Nephron (organoid): ENCODE measurements at regions not wholly inside any gene's neighbourhood (a gene's known extent, or its start where the extent isn't known, plus 50 kb on each side); places are given as distances from the start of the nearest gene placed in this dataset.

ENCODE experiments used
- H3K27ac Mint-ChIP-seq, 3 experiments: 2 replicates each; pipeline ENCODE4 v1.8.0; 2020; ENCODE audit warnings: mixed read lengths in 3 of 3, mild to moderate bottlenecking in 2 of 3, moderate library complexity in 1 of 3
- H3K27me3 Mint-ChIP-seq: 2 replicates; pipeline ENCODE4 v1.8.0; 2021; ENCODE audit warnings: low read depth, mild to moderate bottlenecking, moderate library complexity, mixed read lengths
- H3K36me3 Mint-ChIP-seq: 2 replicates; pipeline ENCODE4 v1.8.0; 2020; ENCODE audit warnings: low read depth, mixed read lengths
- H3K4me1 Mint-ChIP-seq: 2 replicates; pipeline ENCODE4 v1.8.0; 2020; ENCODE audit warnings: mixed read lengths
- H3K4me3 Mint-ChIP-seq, 3 experiments: 2 replicates each; pipeline ENCODE4 v1.8.0; 2020; ENCODE audit warnings: mild to moderate bottlenecking in 3 of 3, mixed read lengths in 3 of 3, moderate library complexity in 2 of 3
- H3K9me3 Mint-ChIP-seq: 2 replicates; pipeline ENCODE4 v1.8.0; 2020; ENCODE audit warnings: mixed read lengths
- TF ChIP-seq, protein P1 (sequence below), 3 experiments: fragments of 200-600 bp; sonication (generic); IDR thresholded peaks; one replicate each; pipeline ENCODE4 v1.5.0; 2021; ENCODE audit warnings: antibody characterized with exemption in 3 of 3; ENCODE audit not compliant: unreplicated experiment in 3 of 3

DNA sequence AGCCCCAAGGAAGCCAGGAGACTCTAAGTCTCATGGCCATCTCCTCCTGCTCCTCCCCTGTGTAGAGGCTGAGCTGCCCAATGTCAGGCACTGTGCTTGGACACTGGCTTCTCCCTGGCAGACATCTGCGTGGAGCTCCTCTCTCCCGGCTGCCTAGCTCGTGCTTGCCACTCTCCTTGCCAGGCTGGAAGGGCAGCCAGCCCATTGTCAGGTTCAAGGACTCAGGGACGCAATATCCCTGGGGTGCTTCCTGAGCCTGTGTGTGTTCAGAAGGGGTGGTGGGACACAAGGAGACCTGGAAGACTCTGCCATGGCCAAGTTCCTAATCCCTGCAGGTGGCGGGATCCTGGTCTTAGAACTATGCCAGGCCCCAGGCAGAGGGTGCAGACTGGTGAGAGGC, 65.4 kb upstream of the PARP1 start:
- TF ChIP-seq, protein P1, sequence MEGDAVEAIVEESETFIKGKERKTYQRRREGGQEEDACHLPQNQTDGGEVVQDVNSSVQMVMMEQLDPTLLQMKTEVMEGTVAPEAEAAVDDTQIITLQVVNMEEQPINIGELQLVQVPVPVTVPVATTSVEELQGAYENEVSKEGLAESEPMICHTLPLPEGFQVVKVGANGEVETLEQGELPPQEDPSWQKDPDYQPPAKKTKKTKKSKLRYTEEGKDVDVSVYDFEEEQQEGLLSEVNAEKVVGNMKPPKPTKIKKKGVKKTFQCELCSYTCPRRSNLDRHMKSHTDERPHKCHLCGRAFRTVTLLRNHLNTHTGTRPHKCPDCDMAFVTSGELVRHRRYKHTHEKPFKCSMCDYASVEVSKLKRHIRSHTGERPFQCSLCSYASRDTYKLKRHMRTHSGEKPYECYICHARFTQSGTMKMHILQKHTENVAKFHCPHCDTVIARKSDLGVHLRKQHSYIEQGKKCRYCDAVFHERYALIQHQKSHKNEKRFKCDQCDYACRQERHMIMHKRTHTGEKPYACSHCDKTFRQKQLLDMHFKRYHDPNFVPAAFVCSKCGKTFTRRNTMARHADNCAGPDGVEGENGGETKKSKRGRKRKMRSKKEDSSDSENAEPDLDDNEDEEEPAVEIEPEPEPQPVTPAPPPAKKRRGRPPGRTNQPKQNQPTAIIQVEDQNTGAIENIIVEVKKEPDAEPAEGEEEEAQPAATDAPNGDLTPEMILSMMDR (IDR thresholded peaks at IDR 0.05; ENCODE audit: unreplicated experiment in 3 of 3): no peak
- Mint-ChIP-seq H3K27ac (no peak overlapping the region), H3K36me3 (no peaks in the 10 kb centered on the region), H3K4me3 (no peak overlapping the region), H3K9me3 (no peaks in the 10 kb centered on the region), H3K27me3 (peaks cover 8% of the 10 kb centered on the region), H3K4me1 (peaks cover 24% of the 10 kb centered on the region)

DNA sequence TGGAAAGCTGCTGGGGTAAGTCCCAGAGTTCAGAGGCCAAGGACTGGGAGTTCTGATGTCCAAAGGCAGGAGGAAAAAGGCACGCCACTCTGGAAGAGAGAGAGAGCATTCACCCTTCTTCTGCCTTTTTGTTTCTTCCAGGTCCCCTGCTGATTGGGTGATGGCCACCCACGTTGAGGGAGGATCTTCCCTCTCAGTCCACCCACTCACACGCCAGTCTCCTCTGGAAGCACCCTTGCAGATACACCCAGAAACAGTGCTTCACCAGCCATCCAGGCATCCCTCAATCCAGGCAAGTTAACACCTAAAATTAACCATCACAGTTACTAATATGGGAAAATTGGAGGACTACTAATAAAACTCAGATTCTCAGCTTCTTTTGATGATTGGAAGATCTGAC, 66.1 kb upstream of the PARP1 start:
- H3K27me3 Mint-ChIP-seq: peaks cover 8% of the 10 kb centered on the region
- no peaks in the 10 kb centered on the region for H3K9me3 Mint-ChIP-seq
- TF ChIP-seq, protein P1 (IDR thresholded peaks at IDR 0.05; ENCODE audit: unreplicated experiment in 3 of 3): no peak
- H3K27ac Mint-ChIP-seq: no peak overlapping the region
- no peaks in the 10 kb centered on the region for H3K36me3 Mint-ChIP-seq
- no peak overlapping the region for H3K4me3 Mint-ChIP-seq
- H3K4me1 Mint-ChIP-seq: peaks cover 24% of the 10 kb centered on the region

DNA sequence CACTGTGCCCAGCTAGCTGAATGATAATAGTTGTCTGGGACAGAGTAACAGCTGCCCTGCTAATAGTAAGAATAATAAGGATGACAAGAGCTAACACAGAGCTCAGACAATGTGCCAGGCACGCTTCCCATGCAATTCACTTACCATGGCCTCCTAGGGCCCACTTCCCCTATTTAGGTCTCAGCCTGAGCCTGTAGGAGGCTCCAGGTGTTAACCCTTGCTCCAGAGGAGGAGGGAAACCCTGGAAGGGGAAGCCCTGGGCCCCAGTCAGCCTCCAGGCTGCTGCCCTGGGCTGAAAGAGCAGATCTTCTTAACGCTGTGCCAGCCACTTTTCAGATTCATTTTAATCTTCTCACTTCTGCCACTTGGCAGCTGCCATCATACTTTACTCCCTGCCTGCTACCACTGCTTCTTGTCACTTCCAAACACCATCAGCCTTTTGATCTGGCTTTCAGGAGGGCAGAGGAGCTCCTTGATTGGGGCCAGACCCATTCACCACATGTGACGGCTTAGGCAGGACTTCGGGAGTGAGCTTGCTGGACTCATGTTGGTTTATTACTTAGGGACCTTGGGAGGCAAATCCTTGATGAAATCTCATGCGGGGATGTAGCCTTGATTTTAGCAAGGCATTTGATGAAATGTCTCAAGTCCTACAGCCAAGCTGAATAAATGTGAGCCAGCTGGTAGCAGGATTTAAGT, 66.7 kb upstream of the PARP1 start:
- Mint-ChIP-seq H3K27ac (no peak overlapping the region), H3K36me3 (no peaks in the 10 kb centered on the region), H3K4me3 (no peak overlapping the region), H3K9me3 (no peaks in the 10 kb centered on the region), H3K4me1 (peaks cover 24% of the 10 kb centered on the region), H3K27me3 (peaks cover 8% of the 10 kb centered on the region)
- TF ChIP-seq, protein P1 (IDR thresholded peaks at IDR 0.05; ENCODE audit: unreplicated experiment in 3 of 3): no peak

DNA sequence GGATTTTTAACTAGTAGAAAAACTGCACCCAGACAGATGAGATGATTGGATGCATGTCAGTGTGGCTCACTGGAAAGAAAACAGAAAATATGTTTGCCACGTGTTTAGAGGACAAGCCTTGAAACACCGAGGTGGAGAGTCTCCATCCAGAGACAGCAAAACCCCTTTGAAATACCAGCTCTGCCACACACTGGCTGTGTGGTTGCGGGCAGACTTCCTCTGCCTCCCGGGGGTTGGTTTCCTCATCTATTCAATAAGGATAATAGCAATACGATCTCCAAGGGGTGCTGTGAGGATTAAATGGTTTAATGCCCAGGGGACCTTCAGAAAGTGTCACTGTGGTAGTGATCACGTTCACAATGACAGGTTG, 67.2 kb upstream of the PARP1 start:
- peaks cover 8% of the 10 kb centered on the region for H3K27me3 Mint-ChIP-seq
- H3K4me3 Mint-ChIP-seq: no peak overlapping the region
- peaks cover 24% of the 10 kb centered on the region for H3K4me1 Mint-ChIP-seq
- peak overlapping the region in 1 of 3 experiments; percentile 62 for H3K27ac Mint-ChIP-seq
- no peaks in the 10 kb centered on the region for H3K36me3 Mint-ChIP-seq
- H3K9me3 Mint-ChIP-seq: no peaks in the 10 kb centered on the region
- TF ChIP-seq, protein P1 (IDR thresholded peaks at IDR 0.05; ENCODE audit: unreplicated experiment in 3 of 3): no peak

DNA sequence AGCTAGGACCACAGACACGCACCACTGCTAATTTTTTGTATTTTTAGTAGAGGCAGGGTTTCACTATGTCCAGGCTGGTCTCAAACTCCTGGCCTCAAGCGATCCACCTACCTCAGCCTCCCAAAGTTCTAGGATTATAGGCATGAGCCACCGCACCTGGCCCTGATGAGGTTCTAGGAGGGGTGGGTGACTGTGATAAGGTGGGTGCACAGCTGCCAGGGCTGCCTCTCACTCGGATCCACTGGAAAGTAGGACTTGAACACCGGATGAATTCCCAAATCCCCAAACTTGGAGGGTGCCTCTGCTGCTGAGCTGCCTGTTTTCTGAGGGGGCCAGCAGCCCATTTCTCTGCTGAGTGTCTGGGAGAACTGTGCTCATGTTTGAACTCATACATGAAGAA, 68.2 kb upstream of the PARP1 start:
- H3K4me3 Mint-ChIP-seq: no peak overlapping the region
- H3K27ac Mint-ChIP-seq: no peak overlapping the region
- H3K9me3 Mint-ChIP-seq: no peaks in the 10 kb centered on the region
- no peaks in the 10 kb centered on the region for H3K36me3 Mint-ChIP-seq
- peaks cover 5% of the 10 kb centered on the region for H3K27me3 Mint-ChIP-seq
- TF ChIP-seq, protein P1 (IDR thresholded peaks at IDR 0.05; ENCODE audit: unreplicated experiment in 3 of 3): no peak
- peaks cover 18% of the 10 kb centered on the region for H3K4me1 Mint-ChIP-seq

DNA sequence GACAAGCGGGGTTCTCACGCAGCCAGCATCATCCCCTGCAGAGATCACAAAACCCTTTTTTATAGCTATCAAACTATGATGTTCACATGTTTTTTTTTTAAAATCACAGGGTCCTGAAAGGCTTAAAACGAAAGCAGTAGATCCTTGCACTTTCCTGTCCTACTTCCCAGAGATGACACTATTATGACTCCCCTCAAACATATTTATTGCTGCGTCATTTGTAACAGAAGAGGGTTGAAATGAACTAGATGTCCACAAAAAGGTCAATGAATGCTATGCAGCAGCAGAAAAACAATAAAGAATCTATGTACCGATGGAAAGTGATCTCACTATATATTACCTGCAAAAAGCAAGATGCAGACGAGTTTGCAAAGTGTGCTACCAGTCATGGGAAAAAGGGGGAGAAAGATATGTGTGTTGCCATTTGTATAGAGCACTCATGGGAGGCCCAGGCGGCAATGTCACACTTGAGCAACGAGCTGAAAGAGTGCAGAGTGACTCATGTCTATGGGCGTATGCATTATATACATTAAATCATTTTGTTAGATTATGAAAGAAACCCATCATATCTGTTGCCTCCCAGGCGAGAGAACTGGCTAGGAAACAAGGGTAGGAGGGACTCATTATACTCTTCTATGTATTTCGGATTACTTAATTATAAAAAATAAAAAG, 68.9 kb upstream of the PARP1 start:
- Mint-ChIP-seq H3K9me3 (no peaks in the 10 kb centered on the region), H3K27me3 (peaks cover 5% of the 10 kb centered on the region), H3K4me1 (peaks cover 22% of the 10 kb centered on the region), H3K4me3 (no peak overlapping the region), H3K27ac (no peak overlapping the region), H3K36me3 (no peaks in the 10 kb centered on the region)
- TF ChIP-seq, protein P1 (IDR thresholded peaks at IDR 0.05; ENCODE audit: unreplicated experiment in 3 of 3): peak in 1 of 3 experiments; percentile 9
